WTC11 (cell line): ENCODE measurements at regions not wholly inside any gene's neighbourhood (a gene's known extent, or its start where the extent isn't known, plus 50 kb on each side); places are given as distances from the start of the nearest gene placed in this dataset.

ENCODE experiments used
- ATAC-seq: fragments of 200-7000 bp; cut with Tn5 transposase; 2 replicates; pipeline ENCODE4 v1.10.0; 2021; ENCODE audit warnings: mild to moderate bottlenecking, moderate library complexity
- CTCF ChIA-PET: fragments of 300-600 bp; sonication (Branson Sonifier 250); formaldehyde crosslinking; loops from one replicate; lab custom pipeline; 2021; ENCODE audit warnings: antibody characterized with exemption; lab: Charles Lee
- POLR2A ChIA-PET: fragments of 350-600 bp; sonication (Branson Sonifier 250); formaldehyde crosslinking; loops from one replicate; lab custom pipeline; 2021; ENCODE audit warnings: antibody characterized with exemption; lab: Charles Lee
- DNase-seq: peaks from one replicate; pipeline ENCODE4 v3.0.0; 2021; ENCODE audit warnings: low spot score
- H3K27ac Mint-ChIP-seq: 2 replicates; pipeline ENCODE4 v1.8.0; 2021; ENCODE audit warnings: mixed read lengths
- H3K27me3 Mint-ChIP-seq: 2 replicates; pipeline ENCODE4 v1.8.0; 2021; ENCODE audit warnings: low read depth, mild to moderate bottlenecking, moderate library complexity, mixed read lengths
- H3K36me3 Mint-ChIP-seq: 2 replicates; pipeline ENCODE4 v1.8.0; 2021; ENCODE audit warnings: mixed read lengths
- H3K4me1 Mint-ChIP-seq: 2 replicates; pipeline ENCODE4 v1.8.0; 2022; ENCODE audit warnings: mixed read lengths
- H3K4me3 Mint-ChIP-seq: 2 replicates; pipeline ENCODE4 v1.8.0; 2021; ENCODE audit warnings: mild to moderate bottlenecking, moderate library complexity, mixed read lengths
- H3K9me3 Mint-ChIP-seq: 2 replicates; pipeline ENCODE4 v1.8.0; 2021; ENCODE audit warnings: mixed read lengths
- E2F5 ChIP-seq: sonication (generic); formaldehyde crosslinking; IDR thresholded peaks from 2 replicates; pipeline ENCODE4 v1.8.1; 2022; ENCODE audit warnings: mild to moderate bottlenecking, moderate library complexity, missing genetic modification reagents
- FOXP1 ChIP-seq: sonication (generic); formaldehyde crosslinking; IDR thresholded peaks from 2 replicates; pipeline ENCODE4 v1.8.0; 2022; ENCODE audit warnings: missing genetic modification reagents, mild to moderate bottlenecking, moderate library complexity, borderline replicate concordance
- GABPB1 ChIP-seq: sonication (generic); formaldehyde crosslinking; IDR thresholded peaks from 2 replicates; pipeline ENCODE4 v1.8.1; 2023; ENCODE audit warnings: mild to moderate bottlenecking, missing genetic modification reagents
- RORB ChIP-seq: fragments of 250-450 bp; sonication (Bioruptor Pico); IDR thresholded peaks from 2 replicates; pipeline ENCODE4 v1.9.0; 2021; ENCODE audit warnings: mild to moderate bottlenecking
- SMAD4 ChIP-seq: sonication (generic); formaldehyde crosslinking; IDR thresholded peaks from 2 replicates; pipeline ENCODE4 v1.8.0; 2022; ENCODE audit warnings: mild to moderate bottlenecking, missing genetic modification reagents
- SOX15 ChIP-seq: fragments of 250-450 bp; sonication (Bioruptor Pico); IDR thresholded peaks from 2 replicates; pipeline ENCODE4 v1.9.0; 2021; ENCODE audit warnings: mild to moderate bottlenecking
- TEAD1 ChIP-seq: sonication (generic); formaldehyde crosslinking; IDR thresholded peaks from 2 replicates; pipeline ENCODE4 v1.8.0; 2022; ENCODE audit warnings: mild to moderate bottlenecking, missing genetic modification reagents
- ZBTB43 ChIP-seq: sonication (generic); formaldehyde crosslinking; IDR thresholded peaks from 2 replicates; pipeline ENCODE4 v1.8.1; 2023; ENCODE audit warnings: mild to moderate bottlenecking, missing genetic modification reagents
- ZNF219 ChIP-seq: sonication (generic); formaldehyde crosslinking; IDR thresholded peaks from 2 replicates; pipeline ENCODE4 v1.8.0; 2023; ENCODE audit warnings: missing genetic modification reagents, mild to moderate bottlenecking, borderline replicate concordance
- ZNF317 ChIP-seq: sonication (generic); formaldehyde crosslinking; IDR thresholded peaks from 2 replicates; pipeline ENCODE4 v1.8.1; 2023; ENCODE audit warnings: low read depth, mild to moderate bottlenecking, moderate library complexity, missing genetic modification reagents, borderline replicate concordance
- TF ChIP-seq, protein P1 (sequence below): sonication (generic); formaldehyde crosslinking; IDR thresholded peaks from 2 replicates; pipeline ENCODE4 v1.8.0; 2022; ENCODE audit warnings: missing genetic modification reagents
- TF ChIP-seq, protein P2 (sequence below): sonication (generic); formaldehyde crosslinking; IDR thresholded peaks from 2 replicates; pipeline ENCODE4 v1.8.1; 2023; ENCODE audit warnings: mild to moderate bottlenecking, missing genetic modification reagents
- TF ChIP-seq, protein P3 (sequence below): fragments of 200-600 bp; IDR thresholded peaks from 2 replicates; pipeline ENCODE4 v1.8.0; 2022; ENCODE audit warnings: antibody characterized with exemption
- TF ChIP-seq, protein P4 (sequence below): sonication (generic); formaldehyde crosslinking; IDR thresholded peaks from 2 replicates; pipeline ENCODE4 v1.8.1; 2023; ENCODE audit warnings: mild to moderate bottlenecking, missing genetic modification reagents, moderate library complexity

DNA sequence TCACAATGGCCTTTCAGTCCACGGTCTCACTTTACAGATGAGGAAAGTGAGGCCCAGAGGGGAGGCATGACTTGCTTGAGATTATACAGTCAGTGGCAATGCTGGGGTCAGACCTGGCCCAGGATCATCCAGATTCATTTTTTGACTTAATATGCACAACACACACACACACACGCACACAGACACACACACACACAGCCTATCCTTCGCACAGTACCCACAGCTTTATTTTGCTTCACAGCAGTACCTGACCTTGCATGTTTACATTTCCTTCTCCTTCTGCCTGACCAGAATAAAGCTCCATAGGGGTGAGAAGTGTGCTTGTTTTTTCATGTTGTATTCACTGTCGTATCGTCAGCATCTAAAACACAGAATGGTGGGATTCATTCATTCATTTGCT is 79.8 kb downstream of the VEGFA start:
- ATAC-seq (no peak), DNase-seq (no peak)
- H3K4me3 Mint-ChIP-seq = no peak overlapping the region
- H3K4me1 Mint-ChIP-seq = peaks cover 14% of the 10 kb centered on the region
- POLR2A ChIA-PET = no interaction called here
- H3K27me3 Mint-ChIP-seq = no peaks in the 10 kb centered on the region
- H3K27ac Mint-ChIP-seq = no peak overlapping the region
- H3K36me3 Mint-ChIP-seq = no peaks in the 10 kb centered on the region
- TF ChIP-seq GABPB1 (CRISPR knock-in tag) (0 out of 2 replicates have a peak, but pooled peaks have one; percentile 23), ZNF219 (CRISPR knock-in tag) (no peak), FOXP1 (CRISPR knock-in tag) (no peak), ZNF317 (CRISPR knock-in tag) (no peak)
- H3K9me3 Mint-ChIP-seq = no peaks in the 10 kb centered on the region
- CTCF ChIA-PET = interaction anchor here (0.9 to 1.8 kb wide), 3 partner anchors 213 to 227 kb away, joined by 3 to 5 read pairs (median 3); no protein-coding TSS in a partner anchor

GRCh38 chr6:43848671-43849391 is 78.8 kb downstream of the VEGFA start:
- CTCF ChIA-PET = interaction anchor here (1.1 kb wide), 1 partner anchor 214 kb away, joined by 3 read pairs; no protein-coding TSS in a partner anchor
- ATAC-seq = no peak
- Mint-ChIP-seq H3K4me3 (no peak overlapping the region), H3K27me3 (no peaks in the 10 kb centered on the region), H3K9me3 (no peaks in the 10 kb centered on the region), H3K36me3 (no peaks in the 10 kb centered on the region), H3K4me1 (peaks cover 14% of the 10 kb centered on the region), H3K27ac (peak overlapping the region; percentile 37; the same call in 1 of the 2 replicates)
- DNase-seq = no peak
- POLR2A ChIA-PET = no interaction called here
- TF ChIP-seq, protein P1, sequence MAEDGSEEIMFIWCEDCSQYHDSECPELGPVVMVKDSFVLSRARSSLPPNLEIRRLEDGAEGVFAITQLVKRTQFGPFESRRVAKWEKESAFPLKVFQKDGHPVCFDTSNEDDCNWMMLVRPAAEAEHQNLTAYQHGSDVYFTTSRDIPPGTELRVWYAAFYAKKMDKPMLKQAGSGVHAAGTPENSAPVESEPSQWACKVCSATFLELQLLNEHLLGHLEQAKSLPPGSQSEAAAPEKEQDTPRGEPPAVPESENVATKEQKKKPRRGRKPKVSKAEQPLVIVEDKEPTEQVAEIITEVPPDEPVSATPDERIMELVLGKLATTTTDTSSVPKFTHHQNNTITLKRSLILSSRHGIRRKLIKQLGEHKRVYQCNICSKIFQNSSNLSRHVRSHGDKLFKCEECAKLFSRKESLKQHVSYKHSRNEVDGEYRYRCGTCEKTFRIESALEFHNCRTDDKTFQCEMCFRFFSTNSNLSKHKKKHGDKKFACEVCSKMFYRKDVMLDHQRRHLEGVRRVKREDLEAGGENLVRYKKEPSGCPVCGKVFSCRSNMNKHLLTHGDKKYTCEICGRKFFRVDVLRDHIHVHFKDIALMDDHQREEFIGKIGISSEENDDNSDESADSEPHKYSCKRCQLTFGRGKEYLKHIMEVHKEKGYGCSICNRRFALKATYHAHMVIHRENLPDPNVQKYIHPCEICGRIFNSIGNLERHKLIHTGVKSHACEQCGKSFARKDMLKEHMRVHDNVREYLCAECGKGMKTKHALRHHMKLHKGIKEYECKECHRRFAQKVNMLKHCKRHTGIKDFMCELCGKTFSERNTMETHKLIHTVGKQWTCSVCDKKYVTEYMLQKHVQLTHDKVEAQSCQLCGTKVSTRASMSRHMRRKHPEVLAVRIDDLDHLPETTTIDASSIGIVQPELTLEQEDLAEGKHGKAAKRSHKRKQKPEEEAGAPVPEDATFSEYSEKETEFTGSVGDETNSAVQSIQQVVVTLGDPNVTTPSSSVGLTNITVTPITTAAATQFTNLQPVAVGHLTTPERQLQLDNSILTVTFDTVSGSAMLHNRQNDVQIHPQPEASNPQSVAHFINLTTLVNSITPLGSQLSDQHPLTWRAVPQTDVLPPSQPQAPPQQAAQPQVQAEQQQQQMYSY (CRISPR knock-in tag) = no peak
- peak; percentile 68 for TF ChIP-seq GABPB1 (CRISPR knock-in tag)

- ChIA-PET POLR2A (no interaction called here), CTCF (interaction anchor here (0.8 to 1.1 kb wide), 2 partner anchors 74 to 215 kb away, joined by 3 read pairs; no protein-coding TSS in a partner anchor)
- H3K4me3 Mint-ChIP-seq = no peak overlapping the region
- ATAC-seq (no peak), DNase-seq (no peak)
- H3K27ac Mint-ChIP-seq = no peak overlapping the region
- TF ChIP-seq RORB (CRISPR knock-in tag) = no peak
- H3K4me1 Mint-ChIP-seq = peaks cover 14% of the 10 kb centered on the region
- no peaks in the 10 kb centered on the region for H3K36me3 Mint-ChIP-seq
- no peaks in the 10 kb centered on the region for H3K9me3 Mint-ChIP-seq
- no peaks in the 10 kb centered on the region for H3K27me3 Mint-ChIP-seq
Observed at GRCh38 chr6:43847741-43848630, 78.0 kb downstream of the VEGFA start.

GRCh38 chr6:43846556-43846955 is 76.5 kb downstream of the VEGFA start:
- H3K4me3 Mint-ChIP-seq = no peak overlapping the region
- no peak for DNase-seq
- no peak overlapping the region for H3K27ac Mint-ChIP-seq
- TF ChIP-seq, protein P2, sequence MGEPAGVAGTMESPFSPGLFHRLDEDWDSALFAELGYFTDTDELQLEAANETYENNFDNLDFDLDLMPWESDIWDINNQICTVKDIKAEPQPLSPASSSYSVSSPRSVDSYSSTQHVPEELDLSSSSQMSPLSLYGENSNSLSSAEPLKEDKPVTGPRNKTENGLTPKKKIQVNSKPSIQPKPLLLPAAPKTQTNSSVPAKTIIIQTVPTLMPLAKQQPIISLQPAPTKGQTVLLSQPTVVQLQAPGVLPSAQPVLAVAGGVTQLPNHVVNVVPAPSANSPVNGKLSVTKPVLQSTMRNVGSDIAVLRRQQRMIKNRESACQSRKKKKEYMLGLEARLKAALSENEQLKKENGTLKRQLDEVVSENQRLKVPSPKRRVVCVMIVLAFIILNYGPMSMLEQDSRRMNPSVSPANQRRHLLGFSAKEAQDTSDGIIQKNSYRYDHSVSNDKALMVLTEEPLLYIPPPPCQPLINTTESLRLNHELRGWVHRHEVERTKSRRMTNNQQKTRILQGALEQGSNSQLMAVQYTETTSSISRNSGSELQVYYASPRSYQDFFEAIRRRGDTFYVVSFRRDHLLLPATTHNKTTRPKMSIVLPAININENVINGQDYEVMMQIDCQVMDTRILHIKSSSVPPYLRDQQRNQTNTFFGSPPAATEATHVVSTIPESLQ (CRISPR knock-in tag) = no peak
- TF ChIP-seq, protein P3, sequence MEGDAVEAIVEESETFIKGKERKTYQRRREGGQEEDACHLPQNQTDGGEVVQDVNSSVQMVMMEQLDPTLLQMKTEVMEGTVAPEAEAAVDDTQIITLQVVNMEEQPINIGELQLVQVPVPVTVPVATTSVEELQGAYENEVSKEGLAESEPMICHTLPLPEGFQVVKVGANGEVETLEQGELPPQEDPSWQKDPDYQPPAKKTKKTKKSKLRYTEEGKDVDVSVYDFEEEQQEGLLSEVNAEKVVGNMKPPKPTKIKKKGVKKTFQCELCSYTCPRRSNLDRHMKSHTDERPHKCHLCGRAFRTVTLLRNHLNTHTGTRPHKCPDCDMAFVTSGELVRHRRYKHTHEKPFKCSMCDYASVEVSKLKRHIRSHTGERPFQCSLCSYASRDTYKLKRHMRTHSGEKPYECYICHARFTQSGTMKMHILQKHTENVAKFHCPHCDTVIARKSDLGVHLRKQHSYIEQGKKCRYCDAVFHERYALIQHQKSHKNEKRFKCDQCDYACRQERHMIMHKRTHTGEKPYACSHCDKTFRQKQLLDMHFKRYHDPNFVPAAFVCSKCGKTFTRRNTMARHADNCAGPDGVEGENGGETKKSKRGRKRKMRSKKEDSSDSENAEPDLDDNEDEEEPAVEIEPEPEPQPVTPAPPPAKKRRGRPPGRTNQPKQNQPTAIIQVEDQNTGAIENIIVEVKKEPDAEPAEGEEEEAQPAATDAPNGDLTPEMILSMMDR = no peak
- TF ChIP-seq E2F5 (CRISPR knock-in tag) (no peak), TEAD1 (CRISPR knock-in tag) (no peak), SOX15 (no peak), ZBTB43 (CRISPR knock-in tag) (no peak), SMAD4 (CRISPR knock-in tag) (no peak)
- TF ChIP-seq, protein P4, sequence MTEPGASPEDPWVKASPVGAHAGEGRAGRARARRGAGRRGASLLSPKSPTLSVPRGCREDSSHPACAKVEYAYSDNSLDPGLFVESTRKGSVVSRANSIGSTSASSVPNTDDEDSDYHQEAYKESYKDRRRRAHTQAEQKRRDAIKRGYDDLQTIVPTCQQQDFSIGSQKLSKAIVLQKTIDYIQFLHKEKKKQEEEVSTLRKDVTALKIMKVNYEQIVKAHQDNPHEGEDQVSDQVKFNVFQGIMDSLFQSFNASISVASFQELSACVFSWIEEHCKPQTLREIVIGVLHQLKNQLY (CRISPR knock-in tag) = no peak

More at GRCh38 chr6:43846556-43846955, 76.5 kb downstream of the VEGFA start:
- no peak for ATAC-seq
- H3K9me3 Mint-ChIP-seq = no peaks in the 10 kb centered on the region
- H3K4me1 Mint-ChIP-seq = peaks cover 13% of the 10 kb centered on the region
- ChIA-PET POLR2A (no interaction called here), CTCF (interaction anchor here (0.9 to 1.3 kb wide), 2 partner anchors 10 to 73 kb away, joined by 3 to 5 read pairs; no protein-coding TSS in a partner anchor)
- no peaks in the 10 kb centered on the region for H3K27me3 Mint-ChIP-seq
- no peaks in the 10 kb centered on the region for H3K36me3 Mint-ChIP-seq
